ENCODE measurements at regions not wholly inside any gene's neighbourhood (a gene's known extent, or its start where the extent isn't known, plus 50 kb on each side); places are given as distances from the start of the nearest gene placed in this dataset.
"Not testable (repeated sequence)": the region's sequence is repeated elsewhere in the genome, so short reads cannot be mapped to it uniquely, and the experiment has no call there.

DNA sequence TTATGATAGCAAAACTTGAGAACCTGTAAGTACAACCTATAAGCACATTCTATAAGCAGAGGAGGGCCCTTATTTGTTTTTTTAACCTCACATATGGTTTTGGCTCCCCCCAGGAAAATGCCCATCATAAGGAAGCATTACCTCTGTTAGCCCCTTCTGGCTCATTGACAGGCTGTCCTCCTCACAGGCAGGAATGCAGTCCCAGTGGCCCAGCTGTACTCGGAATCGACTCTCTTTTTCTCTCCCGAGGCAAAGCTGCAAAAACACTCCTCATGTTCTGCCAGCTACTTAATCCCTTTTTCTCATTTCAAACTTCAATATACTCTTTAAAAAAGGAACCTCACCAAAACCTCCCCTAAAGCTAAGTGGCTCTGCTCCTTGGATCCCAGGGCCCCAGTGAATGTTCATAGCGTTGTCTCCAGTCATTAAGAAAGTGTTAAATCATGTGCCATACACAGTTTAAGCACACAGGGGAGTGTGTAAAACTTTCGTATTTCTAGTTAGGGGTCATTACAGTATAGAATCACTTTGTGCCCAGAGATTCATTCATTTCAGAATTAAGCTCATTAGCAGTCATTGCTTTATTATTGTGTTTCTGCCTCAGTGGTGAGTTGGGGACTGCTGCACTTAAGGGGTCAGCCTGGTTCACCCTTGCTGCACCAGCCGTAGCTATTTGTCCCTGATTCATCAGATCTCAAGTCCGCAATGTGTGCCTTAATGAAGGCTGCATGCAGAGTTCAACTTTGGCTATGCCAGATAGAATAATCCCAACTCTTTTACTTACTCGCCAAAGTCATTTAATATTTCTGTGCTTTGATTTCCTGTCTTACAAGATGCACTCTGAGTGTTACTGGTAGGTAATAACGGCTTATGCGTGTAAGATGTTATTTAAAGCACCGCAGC is 57.6 kb downstream of the JRKL start:
- DNase-seq = no peak

DNA sequence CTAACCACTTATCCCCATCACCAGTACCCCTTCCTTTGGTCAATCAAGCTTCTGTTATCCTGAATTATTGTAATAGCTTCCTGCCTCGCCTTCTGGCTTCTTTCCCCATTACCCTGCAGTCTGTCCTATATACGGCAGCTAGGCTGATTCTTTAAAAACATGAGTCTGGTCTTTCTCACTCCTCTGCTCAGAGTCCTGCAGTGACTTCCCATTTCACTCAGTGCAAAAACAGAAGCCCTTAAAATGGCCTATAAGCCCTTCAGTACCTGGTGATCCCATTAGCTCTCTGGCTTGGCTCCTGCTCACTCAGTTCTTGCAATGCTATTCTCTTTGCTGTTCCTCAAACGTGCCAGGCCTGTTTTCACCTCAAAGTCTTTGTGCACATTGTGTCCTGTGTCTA is 58.4 kb downstream of the JRKL start:
- no peak for DNase-seq

DNA sequence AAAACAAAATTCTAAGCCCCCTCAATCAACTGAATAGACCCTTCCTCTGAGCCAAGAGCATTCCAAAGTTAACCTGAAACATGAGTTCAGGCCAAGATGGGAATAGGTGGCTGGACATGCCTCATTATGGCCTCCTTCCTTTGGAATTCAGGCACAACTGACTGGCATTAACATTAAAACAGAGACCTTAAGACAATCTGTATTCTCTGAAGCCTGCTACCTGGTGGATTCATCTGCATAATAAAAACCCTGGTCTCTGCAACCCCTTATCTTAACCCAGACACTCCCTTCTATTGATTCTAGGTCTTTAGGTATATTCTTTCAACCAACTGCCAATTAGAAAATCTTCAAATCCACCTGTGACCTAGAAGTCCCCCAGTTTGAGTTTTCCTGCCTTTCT is 66.3 kb downstream of the JRKL start:
- no peak for DNase-seq

DNA sequence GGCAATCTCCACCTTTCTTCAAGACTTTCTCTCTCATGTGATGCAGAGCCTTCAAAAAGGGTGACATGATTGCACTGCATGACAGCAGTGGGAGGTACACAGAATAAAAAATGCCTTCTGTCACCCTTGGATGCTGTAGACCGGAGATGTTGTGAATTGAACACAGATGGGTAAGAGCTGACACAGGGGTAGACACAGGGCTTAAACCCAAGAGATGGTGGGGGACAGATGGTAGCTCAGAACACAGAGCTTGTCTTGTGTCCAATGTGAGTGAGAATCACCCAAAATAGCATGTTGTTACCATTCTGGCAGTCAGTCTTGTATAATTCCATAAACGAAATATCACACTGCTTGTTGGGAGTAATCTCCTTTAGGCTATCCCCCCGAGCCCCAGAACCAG is 69.9 kb downstream of the JRKL start:
- no peak for DNase-seq

DNA sequence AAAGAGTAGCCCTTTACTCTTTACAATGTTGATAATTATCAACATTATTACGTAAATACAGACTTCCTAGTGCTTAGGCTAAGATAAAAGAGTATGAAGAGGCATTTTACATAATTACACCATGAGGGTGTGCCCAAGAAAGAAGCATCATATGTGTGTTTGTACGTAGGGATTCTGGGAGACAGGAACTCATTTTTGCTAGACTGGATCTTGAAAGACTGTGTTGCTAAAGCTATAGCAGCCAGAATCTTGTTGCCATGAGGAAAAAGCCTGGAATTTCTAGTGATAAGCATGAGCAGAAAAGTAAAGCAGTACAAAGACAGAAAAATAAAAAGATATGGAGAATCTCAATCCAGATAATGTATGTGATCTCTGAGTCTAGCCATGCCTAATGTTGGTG is 72.1 kb downstream of the JRKL start:
- no peak for DNase-seq

DNA sequence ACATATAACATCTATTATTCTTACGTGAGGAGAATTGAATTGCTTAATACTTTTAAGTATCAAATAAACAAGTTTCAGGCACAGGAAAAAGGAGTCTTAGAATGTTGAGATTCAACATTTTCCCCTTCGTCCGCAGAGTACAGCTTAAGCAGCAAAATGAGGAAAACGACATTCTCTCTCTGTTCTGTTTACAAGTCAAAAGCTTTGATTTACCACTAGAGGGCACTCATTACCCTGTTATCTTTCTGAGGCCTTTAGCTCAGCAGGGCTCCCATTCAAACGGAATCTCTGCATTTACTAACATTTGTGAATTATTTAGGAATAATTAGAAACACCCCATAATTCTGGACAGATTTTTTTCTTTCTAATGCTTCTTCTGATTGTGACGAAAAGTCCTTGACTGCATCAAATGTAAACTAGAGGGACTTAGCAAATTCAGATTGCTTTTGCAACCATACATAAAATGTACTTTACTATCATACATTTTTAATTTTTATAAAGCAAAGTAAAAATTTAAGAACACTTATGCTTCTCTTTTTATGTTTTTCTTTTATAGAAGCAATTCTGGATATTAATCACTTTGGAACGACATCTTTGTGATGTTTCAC is 75.0 kb downstream of the JRKL start:
- DNase-seq = no peak

DNA sequence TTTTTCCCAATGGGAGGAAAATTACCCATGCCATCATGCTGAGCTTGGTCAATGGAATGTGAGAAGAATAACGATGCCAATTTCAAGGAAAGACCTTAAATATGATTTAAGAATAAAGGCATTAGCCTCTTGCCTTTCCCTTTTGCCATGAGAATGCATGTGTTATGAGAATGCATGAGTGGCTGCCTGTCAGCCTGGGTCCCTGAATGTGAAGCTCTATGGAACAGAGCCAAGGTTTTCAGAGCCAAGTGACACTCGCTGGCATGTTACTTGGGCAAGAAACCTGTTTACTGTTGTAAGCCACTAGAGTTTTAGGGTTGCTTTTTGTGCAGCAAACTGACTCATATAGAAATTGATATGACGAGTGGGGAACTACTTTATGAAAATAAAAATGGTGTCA is 75.7 kb downstream of the JRKL start:
- DNase-seq = no peak

DNA sequence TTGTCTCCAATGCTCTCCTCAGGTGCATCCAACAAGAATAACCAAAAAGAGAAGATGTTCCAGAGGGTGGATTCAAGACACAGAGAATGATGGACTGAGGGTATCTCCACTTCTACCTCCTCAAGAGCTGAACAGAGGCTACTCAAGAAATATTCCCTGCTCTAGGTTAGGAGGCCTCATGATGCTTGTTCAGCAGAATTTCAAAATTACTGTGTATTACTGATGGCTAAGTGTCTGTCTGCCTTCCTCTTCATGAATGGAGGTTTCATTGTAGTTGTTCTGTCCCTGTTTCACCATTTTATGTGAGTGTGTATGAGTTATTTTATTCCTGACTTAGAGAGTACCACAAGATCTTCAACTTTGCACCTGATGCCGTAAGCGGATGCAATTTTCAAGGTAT is 76.8 kb downstream of the JRKL start:
- DNase-seq = no peak

DNA sequence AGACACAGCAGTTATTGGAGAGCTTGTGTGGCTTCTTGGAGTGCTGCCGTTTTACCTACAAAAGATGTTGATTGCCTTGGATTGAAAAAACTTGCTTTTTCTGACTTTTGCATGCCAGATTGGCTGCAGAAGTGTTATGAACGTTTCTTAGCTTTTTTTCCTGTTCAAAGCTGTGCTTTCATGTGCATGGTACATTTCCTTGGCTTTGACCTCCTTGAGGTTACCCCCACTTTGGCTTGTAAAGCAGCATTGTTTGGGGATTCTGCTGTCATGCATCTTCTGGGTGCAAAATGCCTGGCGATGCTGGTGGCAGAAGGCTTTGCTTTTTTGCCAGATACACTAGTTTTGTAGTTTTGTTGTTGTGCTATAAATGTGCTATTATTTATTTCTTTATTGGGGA is 80.0 kb downstream of the JRKL start:
- DNase-seq = no peak

DNA sequence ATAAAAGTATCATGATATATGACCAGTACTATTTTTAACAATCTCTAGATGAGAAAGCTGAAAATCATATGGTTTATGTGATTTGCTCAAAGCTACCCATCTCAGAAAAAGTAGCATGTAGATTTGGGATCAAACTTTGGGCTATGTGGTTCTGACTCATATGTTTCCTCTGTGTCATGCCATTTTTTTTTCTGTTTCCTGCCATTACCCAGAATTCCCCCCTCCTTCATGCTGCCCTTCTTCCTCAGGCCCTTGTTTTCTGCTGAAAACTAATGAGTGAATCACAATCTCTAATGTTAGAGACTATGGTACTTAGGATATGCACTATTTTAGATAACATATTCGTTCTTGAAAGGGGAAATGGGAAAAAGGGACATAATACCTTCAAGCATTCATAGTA is 80.7 kb downstream of the JRKL start:
- no peak for DNase-seq

DNA sequence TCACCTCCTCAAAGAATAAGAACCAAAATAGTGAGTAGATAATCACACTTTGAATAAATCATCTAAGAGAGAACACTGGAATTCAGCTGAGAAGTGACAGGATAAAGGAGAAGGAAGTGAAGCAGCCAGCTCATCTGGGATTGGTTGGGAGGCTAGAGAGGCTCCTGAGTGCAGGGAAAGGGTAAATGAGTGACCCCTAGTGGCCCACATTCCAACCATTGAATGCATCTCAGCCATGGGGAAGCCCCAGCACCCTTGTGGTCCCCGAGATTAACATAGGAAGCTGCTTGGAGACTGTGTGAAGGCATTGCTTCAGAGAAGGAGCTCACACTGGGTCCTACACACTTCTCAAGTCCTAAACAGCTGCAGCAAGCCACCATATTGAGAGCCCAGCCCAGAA is 82.3 kb downstream of the JRKL start:
- DNase-seq = no peak

DNA sequence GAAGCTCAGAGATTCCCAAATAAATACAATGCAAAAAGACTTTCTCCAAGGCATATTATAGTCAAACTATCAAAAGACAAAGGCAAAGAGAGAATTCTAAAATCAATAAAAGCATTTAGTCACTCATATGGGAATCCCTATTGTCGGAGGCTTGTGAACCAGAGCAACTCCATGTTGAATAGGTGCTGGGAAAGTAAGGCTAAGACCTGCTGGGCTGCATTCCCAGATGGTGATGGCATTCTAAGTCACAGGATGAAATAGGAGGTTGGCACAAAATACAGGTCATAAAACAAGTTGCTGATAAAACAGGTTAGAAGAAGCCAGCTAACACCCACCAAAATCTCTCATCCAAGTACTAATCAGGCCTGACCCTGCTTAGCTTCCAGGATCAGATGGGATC is 84.5 kb downstream of the JRKL start:
- DNase-seq = no peak

DNA sequence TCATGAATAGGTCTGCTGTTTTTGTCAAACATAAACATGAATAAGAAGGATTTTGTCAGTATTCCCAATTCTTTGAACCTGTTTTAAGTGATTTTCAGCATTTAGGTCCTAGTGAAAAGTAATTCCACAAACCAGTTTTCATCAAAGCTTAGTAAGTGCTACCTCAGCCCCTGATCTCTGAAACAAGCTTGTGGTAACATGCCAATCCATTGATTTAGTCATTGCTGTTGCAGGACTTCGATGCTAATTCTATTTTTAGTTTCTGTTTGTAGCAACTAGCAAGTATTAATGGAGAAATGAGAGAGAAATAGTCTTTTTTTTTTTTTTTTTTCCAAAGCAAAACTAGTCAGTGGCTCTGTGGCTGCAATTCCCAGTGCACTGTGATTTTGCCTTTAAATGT is 91.4 kb downstream of the JRKL start:
- no peak for DNase-seq

DNA sequence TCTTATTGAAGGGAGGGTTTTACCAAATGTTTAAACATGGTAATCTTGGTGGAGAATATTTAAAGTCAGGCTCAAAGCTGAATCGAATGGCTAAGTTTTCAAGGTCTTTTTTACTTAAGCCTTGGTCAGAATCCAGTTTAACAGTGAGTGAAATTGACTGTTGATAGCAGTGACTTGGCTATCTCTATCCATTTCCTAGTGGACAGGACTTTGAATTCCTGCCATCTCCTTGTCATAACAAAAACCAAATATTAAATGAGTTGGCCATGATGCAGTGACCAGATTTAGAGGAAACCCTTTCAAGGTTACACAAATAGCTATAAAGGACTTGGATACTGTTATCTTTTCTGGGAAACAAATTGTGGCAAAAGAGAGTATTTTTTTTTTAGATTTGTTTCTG is 92.0 kb downstream of the JRKL start:
- DNase-seq = no peak

DNA sequence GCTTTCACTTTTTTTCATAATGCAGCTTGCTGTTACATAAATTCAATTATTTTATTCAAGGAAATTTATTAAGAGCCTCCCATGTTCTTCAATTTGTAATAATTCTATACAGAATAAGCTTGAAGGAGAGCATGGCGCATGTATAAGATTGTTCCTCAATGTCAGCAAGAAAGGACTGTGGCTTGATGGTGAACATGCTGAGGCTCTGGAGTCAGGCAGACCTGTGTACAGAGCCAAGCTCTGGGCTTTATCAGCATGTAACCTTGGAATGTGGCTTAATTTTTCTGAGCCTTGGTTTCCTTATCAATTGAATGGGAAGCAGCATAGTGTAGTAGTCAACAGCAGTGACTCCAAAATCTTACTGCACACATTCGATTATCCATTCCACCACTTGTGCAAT is 92.4 kb downstream of the JRKL start:
- DNase-seq = no peak

DNA sequence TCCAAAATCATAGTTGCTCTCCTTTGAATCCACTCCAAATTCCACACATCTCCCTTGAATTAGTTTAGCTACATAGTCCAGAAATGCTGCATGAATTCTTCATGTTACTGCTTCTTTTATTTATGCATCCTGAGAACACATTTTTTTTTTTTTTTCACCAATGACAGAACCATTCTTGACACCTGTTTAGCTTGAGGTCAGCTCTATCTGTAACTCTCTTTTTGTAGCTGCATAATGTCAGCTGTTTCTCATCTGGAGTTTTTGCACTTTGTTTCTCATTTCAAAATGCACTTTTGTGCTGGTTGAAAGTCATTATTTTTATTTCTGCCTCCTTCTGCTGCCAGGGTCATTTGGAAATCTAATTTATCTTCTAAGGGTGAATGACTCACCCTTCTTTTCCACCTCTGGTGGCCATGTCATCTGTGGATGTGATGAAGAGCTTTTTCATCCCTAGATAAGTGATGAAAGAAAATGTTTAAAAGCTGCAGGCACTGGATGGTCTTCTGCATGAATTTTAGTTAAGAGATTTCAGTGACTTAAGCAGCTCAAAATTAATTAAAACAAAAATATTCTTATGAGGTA is 93.7 kb downstream of the JRKL start:
- DNase-seq = no peak

DNA sequence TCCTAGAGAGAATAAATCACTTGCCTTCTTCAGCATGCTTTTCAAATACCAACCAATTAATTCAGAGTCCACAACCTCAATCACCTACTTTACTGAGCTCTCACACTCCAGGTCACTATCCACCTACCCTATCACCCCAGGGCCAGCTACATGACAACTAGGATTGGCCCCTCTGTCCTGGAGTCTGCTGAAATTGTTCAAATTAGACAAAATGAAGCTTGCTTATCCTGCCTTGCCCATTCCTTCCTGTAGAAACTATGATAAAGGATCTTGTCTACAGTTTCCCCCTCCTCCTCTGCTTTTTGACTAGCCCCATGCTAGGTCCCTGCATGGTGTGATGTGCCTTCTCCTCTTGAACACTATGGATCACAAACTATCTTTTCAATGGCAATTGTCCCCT is 94.5 kb downstream of the JRKL start:
- no peak for DNase-seq

DNA sequence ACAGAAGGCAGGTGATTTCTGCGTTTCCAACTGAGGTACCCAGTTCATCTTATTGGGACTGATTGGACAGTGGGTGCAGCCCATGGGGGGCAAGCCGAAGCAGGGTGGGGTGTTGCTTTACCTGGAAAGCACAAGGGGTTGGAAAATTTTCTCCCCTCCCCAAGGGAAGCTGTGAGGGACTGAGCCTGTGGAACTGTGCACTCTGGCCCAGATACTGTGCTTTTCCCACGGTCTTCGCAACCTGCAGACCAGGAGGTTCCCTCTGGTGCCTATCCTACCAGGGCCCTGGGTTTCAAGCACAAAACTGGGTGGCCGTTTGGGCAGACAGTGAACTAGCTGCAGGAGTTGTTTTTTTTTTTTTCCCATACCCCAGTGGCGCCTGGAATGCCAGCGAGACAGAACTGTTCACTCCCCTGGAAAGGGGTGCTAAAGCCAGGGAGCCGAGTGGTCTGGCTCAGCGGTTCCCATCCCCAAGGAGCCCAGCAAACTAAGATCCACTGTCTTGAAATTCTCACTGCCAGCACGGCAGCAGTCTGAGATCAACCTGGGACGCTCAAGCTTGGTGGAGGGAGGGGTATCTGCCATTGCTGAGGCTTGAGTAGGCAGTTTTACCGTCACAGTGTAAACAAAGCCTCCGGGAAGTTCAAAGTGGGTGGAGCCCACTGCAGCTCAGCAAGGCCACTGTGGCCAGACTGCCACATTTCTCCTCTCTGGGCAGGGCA is 97.2 kb downstream of the JRKL start:
- DNase-seq = no peak

DNA sequence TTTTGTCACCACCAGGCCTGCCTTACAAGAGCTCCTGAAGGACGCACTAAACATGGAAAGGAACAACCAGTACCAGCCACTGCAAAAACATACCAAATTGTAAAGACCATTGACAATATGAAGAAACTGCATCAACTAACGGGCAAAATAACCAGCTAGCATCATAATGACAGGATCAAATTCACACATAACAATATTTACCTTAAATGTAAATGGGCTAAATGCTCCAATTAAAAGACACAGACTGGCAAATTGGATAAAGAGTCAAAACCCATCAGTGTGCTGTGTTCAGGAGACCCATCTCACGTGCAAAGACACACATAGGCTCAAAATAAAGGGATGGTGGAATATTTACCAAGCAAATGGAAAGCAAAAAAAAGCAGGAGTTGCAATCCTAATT is 99.1 kb downstream of the JRKL start:
- DNase-seq = not testable (repeated sequence)

DNA sequence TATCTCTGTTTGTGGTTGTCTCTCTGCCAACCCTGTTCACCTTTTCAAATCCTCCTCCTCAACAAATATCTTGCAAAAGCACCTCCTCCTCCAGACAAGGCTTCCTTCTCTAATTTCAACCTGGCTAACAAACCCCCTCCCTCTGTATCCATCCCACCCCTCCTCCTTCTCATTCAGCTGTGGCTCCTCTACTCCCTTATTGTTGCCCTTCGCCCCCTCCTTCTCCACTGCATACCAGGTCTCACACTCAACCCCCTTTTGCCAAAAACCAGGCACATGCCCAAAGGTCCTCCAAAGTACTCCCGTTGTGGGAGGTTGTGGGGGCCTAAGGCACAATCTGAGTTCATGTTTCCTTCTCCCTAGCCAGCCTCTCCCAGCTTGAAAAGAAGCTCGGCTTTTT is 110.6 kb downstream of the JRKL start:
- no peak for DNase-seq

DNA sequence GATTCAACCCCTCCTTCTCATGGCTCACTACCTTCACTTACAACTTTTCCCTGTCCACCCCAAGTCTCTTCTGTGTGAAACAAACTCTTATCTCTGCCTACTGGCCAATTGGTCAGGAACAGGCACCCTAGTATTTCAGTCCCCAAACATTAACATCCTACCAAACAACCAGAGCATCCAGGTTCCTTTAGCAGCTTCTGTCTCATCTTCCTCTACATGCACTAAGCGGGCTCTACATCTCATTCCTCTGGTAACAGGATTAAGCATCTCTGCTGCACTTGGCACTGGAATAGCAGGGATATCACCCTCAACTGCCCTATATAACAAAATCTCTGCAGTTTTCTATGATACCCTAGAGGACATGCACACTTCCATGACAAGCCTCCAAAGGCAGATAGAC is 116.2 kb downstream of the JRKL start:
- no peak for DNase-seq

DNA sequence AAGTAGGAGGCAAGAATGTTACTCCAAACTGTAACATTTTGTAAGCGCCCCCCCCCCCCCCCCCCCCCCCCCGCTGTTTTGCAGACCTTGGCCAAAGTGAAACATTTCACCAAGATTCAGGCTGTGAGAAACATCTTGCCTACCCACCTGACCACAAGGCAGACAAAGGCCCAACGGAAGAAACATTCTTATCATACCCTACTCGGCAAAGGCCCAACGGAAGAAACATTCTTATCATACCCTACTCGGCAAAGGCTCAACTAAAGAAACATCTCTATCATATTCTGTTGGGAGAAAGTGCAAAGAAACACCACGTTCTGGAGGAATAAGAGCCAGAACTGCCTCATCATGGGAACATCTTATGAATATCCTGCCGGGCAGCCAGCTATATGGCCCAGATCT is 117.1 kb downstream of the JRKL start:
- DNase-seq = no peak

DNA sequence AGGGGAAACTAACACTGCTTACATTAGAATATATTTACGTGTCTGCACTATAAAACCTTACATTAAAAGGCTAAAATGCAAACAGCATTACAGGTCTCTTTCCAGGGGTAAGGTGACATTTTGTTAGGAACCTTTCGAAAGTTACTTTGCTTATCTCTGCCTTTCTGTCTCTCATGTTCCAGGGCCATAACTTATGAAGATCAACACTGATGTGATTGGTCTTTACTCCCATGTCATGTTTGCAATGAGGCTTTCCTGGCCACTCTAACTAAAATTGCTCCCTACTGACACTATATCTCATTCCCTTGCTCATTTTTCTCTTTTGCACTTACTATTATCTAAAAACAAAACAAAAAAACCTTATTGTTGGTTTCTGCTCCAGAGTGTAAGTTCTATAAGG is 119.0 kb downstream of the JRKL start:
- DNase-seq = no peak

DNA sequence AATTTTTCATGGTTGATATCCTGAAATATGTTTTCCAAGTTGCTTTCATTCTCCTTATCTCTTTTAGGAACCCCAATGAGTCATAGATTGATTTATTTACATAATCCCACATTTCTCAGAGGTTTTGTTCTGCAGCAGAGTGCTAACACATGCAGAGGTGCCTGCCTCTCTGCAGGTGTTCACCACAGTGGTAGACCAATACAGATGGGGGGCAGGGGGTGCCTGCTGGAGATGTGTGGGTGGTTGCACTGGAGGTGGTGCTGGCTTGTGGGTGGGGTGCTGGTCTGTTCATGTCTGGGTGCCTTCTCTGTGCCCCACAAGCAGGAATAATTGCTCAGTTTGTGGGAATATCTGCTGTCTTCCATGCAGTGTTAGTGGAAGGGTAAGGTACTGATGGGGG is 131.1 kb downstream of the JRKL start:
- DNase-seq = no peak
